Adrenal gland (tissue), 5 donors: ENCODE measurements at regions not wholly inside any gene's neighbourhood (a gene's known extent, or its start where the extent isn't known, plus 50 kb on each side); places are given as distances from the start of the nearest gene placed in this dataset.

Source experiments
- CTCF ChIP-seq, 6 experiments: fragments of 450-650 bp in 4 of 6; fragments of 200-600 bp in 2 of 6; sonication (generic) in 1 of 6; IDR thresholded peaks; 1 replicate in 5 of 6; 2 replicates in 1 of 6; pipeline versions ENCODE4 v1.5.1 to v1.8.0; 2016 to 2021; ENCODE audit warnings: antibody characterized with exemption in 6 of 6, mild to moderate bottlenecking in 2 of 6, moderate library complexity in 1 of 6
- POLR2A ChIP-seq, 2 donors: fragments of 450-650 bp; IDR thresholded peaks; one replicate each; pipeline ENCODE4 v1.6.1; 2017; ENCODE audit warnings: antibody characterized with exemption in 2 of 2, mild to moderate bottlenecking in 2 of 2, moderate library complexity in 1 of 2
- donor health status: DM: no; HTN: no; CAD: no.

- TF ChIP-seq CTCF (IDR thresholded peaks at IDR 0.05) (no peak), POLR2A (IDR thresholded peaks at IDR 0.05) (no peak)
These were observed 240.8 kb upstream of the PIK3C3 start for GRCh38 chr18:41713969-41714825.
